ENCODE measurements at regions not wholly inside any gene's neighbourhood (a gene's known extent, or its start where the extent isn't known, plus 50 kb on each side); places are given as distances from the start of the nearest gene placed in this dataset.

DNA sequence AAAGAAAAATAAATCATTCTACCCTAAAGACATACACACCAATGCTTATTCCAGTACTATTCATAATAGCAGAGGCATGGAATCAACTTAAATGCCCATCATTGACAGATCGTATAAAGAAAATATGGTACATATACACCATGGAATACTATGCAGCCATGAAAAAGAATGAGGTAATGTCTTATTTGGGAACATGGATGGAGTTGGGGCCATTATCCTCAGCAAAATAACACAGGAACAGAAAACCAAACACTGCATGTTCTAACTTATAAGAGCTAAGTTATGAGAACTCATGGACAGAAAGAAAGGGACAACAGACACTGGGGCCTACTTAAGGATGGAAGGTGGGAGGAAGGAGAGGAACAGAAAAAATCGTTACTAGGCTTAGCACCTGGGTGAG, 527.5 kb upstream of the ST8SIA4 start:
- no peak overlapping the region for H3K4me3 ChIP-seq (ENCODE audit: low read length)
- TF ChIP-seq, protein P1, sequence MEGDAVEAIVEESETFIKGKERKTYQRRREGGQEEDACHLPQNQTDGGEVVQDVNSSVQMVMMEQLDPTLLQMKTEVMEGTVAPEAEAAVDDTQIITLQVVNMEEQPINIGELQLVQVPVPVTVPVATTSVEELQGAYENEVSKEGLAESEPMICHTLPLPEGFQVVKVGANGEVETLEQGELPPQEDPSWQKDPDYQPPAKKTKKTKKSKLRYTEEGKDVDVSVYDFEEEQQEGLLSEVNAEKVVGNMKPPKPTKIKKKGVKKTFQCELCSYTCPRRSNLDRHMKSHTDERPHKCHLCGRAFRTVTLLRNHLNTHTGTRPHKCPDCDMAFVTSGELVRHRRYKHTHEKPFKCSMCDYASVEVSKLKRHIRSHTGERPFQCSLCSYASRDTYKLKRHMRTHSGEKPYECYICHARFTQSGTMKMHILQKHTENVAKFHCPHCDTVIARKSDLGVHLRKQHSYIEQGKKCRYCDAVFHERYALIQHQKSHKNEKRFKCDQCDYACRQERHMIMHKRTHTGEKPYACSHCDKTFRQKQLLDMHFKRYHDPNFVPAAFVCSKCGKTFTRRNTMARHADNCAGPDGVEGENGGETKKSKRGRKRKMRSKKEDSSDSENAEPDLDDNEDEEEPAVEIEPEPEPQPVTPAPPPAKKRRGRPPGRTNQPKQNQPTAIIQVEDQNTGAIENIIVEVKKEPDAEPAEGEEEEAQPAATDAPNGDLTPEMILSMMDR (IDR thresholded peaks at IDR 0.05; ENCODE audit: insufficient read depth, low read depth, low read length, missing control alignments), result no peak
- DNase-seq (ENCODE audit: low read depth), result no peak

DNA sequence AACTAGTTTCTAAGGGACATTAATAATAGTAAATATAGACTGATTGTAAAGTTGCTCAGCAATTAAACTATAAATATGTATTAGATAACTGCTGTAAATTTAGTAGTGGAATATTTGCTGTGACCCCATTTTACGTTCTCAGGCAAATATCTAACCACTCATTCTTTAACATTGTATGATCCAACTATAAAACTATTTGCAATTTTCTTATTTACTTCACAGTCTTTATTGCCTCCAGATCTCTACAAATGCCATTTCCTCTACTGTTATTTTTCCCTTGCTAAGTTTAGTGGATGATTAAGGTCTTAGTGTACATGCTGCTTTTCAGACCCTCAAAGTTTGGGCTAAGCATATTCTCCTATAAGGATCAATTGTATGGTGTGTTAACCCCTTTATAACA, 526.2 kb upstream of the ST8SIA4 start:
- H3K4me3 ChIP-seq (ENCODE audit: low read length), result no peak overlapping the region
- DNase-seq (ENCODE audit: low read depth), result no peak
- TF ChIP-seq, protein P1 (IDR thresholded peaks at IDR 0.05; ENCODE audit: insufficient read depth, low read depth, low read length, missing control alignments), result no peak

DNA sequence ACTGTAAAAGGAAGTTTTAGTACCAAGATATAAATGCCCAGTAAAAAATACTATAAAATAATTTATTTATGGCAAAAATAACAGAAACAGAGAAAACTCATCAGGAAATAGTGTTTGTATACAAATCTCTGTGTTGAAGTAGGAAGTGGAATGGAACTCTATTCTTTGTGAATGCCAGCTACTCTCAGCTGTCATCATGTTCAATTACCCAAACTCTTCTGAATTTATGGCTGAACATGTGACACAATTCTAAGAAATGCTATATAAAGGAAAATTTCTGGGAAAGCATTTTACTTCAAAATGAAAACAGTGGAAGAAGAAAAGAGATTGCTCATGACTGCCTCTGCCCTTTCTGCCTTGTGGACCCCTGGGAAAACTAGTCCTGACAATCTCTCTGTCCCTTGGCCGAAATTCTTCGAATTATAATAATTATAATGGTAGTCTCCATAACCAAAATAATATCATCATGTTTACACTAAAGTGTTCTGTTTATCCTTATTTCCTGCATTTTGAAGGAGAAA, 522.3 kb upstream of the ST8SIA4 start:
- DNase-seq (ENCODE audit: low read depth), result no peak
- TF ChIP-seq, protein P1 (IDR thresholded peaks at IDR 0.05; ENCODE audit: insufficient read depth, low read depth, low read length, missing control alignments), result no peak
- no peak overlapping the region for H3K4me3 ChIP-seq (ENCODE audit: low read length)

DNA sequence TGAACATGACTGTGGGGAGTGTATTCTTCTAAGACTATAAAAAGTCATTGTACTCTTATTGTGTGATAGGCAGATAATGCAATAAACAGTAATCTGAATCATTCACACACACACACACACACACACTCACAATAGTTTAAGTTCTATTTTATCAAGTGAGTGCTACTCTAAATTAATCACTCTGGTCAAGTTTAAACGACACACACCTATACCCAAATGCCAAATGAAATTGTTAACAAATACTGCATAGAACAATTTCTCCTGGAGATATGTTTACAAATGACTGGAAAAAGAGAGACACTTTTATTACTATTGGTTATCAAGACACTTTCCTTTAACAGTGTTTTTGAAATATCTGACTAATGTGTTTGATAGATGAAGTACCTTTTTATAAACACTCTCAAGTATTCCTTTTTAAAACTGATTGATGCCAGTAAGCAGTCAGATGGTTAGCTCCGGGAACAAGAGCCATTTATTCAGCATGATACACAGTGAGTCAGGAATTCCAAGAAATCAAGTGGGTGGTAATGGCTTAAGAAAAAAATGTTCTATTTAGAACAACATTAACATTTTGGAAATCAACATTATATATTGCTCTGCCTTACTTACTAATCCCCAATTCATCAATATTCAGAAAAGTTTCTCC, 521.6 kb upstream of the ST8SIA4 start:
- no peak overlapping the region for H3K4me3 ChIP-seq (ENCODE audit: low read length)
- TF ChIP-seq, protein P1 (IDR thresholded peaks at IDR 0.05; ENCODE audit: insufficient read depth, low read depth, low read length, missing control alignments), result no peak
- peak; percentile 64 for DNase-seq (ENCODE audit: low read depth)

DNA sequence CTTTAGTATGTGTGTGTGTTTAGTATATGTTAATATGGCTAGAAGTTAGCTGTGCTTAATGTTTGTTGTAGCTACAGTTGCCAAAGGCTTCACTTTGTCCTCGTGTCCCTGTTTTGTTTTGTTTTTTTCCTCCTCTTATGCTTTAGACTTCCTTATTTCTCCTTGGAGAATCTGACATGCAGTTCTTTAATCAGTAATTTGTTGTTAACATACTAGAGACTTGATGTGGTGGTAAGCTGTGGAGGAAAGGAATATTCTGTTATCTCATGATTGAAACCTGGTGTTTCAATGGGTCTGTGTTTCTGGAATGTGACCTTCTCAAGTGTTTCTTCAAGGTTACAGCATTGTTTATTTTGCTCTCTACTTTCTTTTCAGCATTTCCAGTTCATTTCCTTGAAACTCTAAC, 515.6 kb upstream of the ST8SIA4 start:
- TF ChIP-seq, protein P1 (IDR thresholded peaks at IDR 0.05; ENCODE audit: insufficient read depth, low read depth, low read length, missing control alignments), result no peak
- DNase-seq (ENCODE audit: low read depth), result no peak
- no peak overlapping the region for H3K4me3 ChIP-seq (ENCODE audit: low read length)

DNA sequence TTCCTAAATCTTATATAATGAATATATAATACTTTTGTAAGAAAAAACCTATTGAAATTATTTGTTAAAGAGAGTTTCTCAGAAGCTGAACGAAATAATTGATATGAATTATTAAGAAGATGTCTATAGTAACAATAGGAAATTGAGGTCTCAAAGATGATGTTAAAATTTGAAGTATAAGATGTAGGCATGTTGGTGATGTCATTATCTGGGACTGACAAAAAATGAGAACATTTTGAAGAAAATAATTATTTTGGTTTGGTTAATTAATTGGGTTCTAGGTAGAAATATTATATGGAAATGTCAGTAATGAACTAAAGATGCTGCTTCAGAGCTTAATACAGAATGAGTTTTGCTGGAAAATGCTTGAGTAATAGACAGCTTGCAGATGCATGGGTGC, 501.4 kb upstream of the ST8SIA4 start:
- TF ChIP-seq, protein P1 (IDR thresholded peaks at IDR 0.05; ENCODE audit: insufficient read depth, low read depth, low read length, missing control alignments), result no peak
- H3K4me3 ChIP-seq (ENCODE audit: low read length), result no peak overlapping the region
- no peak for DNase-seq (ENCODE audit: low read depth)
